Heart right ventricle (tissue), 16 donors: ENCODE measurements at regions not wholly inside any gene's neighbourhood (a gene's known extent, or its start where the extent isn't known, plus 50 kb on each side); places are given as distances from the start of the nearest gene placed in this dataset.

ENCODE experiments used
- ATAC-seq, 8 donors: fragments of 200-7000 bp; cut with Tn5 transposase; one replicate each; pipeline ENCODE4 v1.9.1; 2020; ENCODE audit warnings: mild to moderate bottlenecking in 8 of 8, moderate library complexity in 8 of 8, moderate number of reproducible peaks in 1 of 8
- DNase-seq, 2 donors: peaks; one replicate each; pipeline ENCODE4 v3.0.0-alpha.2; 2020
- H3K27ac ChIP-seq, 10 donors: fragments of 200-600 bp; sonication (generic) in 2 of 10; one replicate each; pipeline versions ENCODE4 v1.5.0 to v1.8.0; 2020 to 2022; ENCODE audit warnings: mild to moderate bottlenecking in 3 of 10
- H3K27me3 ChIP-seq, 7 donors: fragments of 200-600 bp; one replicate each; pipeline ENCODE4 v1.8.0; 2021 to 2022; ENCODE audit warnings: mild to moderate bottlenecking in 2 of 7
- H3K36me3 ChIP-seq, 9 donors: fragments of 200-600 bp; sonication (generic) in 1 of 9; one replicate each; pipeline versions ENCODE4 v1.5.0 to v1.8.0; 2020 to 2022; ENCODE audit warnings: mild to moderate bottlenecking in 2 of 9
- H3K4me1 ChIP-seq, 9 donors: fragments of 200-600 bp; sonication (generic) in 1 of 9; one replicate each; pipeline versions ENCODE4 v1.5.0 to v1.8.0; 2020 to 2022; ENCODE audit warnings: mild to moderate bottlenecking in 4 of 9
- H3K4me3 ChIP-seq, 10 donors: fragments of 200-600 bp; sonication (generic) in 2 of 10; one replicate each; pipeline versions ENCODE4 v1.5.0 to v1.8.0; 2020 to 2022; ENCODE audit warnings: mild to moderate bottlenecking in 7 of 10, moderate library complexity in 2 of 10
- H3K9me3 ChIP-seq, 11 donors: fragments of 200-600 bp in 10 of 11; sonication (generic) in 2 of 11; one replicate each; pipeline versions ENCODE4 v1.5.0 to v1.8.0; 2013 to 2022; ENCODE audit warnings: mild to moderate bottlenecking in 2 of 11, control low read depth in 1 of 11, moderate library complexity in 1 of 11
- WGBS, 2 donors: extraction: QIAGEN DNeasy Blood & Tissue Kit; methylation state at CpG; one replicate each; pipeline ENCODE4 v1.1.7; 2013; ENCODE audit warnings: inconsistent platforms in 1 of 2; 5-methylcytosine and 5-hydroxymethylcytosine counted together
- intact Hi-C, 10 donors: fragments of 100-400 bp; cut with DNase I; formaldehyde crosslinking; loops; one replicate each; pipeline versions ENCODE4 v1.11.1 to v1.14.2; 2022
- TF ChIP-seq, protein P1 (sequence below), 9 donors: fragments of 200-600 bp; sonication (generic) in 2 of 9; IDR thresholded peaks; one replicate each; pipeline versions ENCODE4 v1.5.0 to v1.8.0; 2021 to 2022; ENCODE audit warnings: antibody characterized with exemption in 9 of 9, mild to moderate bottlenecking in 5 of 9, moderate library complexity in 1 of 9
- donor health status: Arrhythmogenic right ventricular cardiomyopathy.
- donor health status: ischemic (EF 13 %, LVEDD 7.1; RV severe dilation, severe dysfunction).
- donor health status: healthy with polysubstance abuse.
- donor health status: DM: no; HTN: yes; CAD: no.
- donor health status: DM: no; HTN: no; CAD: no.
- donor health status: ischemic (EF 25% LVEDD 6.9; RV normal size, moderate dysfunction).
- donor health status: ischemic (EF 25% LVEDD 5.7; RV mildly dilated, moderate dysfunction).
- donor health status: healthy.
- donor health status: DM: yes; HTN: yes; CAD: no.
- donor health status: Ischemic cardiomyopathy.
- donor health status: ischemic (EF 35%, LVEDD 5.7; RV mildly dilated, moderate dysfunction).
- donor health status: nonischemic (EF 11% LVEDD 7.7; RV severe dilation, severe dysfunction).
- donor health status: DM: yes; HTN: yes; CAD: no.
- donor health status: PGD.
- donor health status: ischemic (EF 29% LVEDD 5.4; RV normal size, mild dysfunction).
- donor health status: nonischemic (EF 23%, LVEDD 6.1; RV moderate dilation, normal function).

DNA sequence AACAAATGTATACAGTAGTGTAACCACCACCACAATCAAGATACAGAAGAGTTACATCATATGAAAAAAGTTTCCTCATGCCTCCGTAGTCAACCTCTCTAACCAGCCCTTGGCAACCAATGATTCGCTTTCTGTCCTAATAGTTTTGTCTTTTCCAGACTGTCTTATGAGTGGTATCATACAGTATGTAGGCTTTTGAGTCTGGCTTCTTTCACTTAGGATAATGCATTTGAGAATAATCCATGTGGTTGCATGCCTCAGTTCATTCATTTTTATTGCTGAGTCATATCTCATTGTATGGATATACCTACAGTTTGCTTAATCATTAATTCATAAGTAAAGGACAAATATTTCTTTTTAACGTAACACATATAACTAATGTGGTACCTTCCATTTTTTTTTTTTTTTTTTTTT is 86.4 kb upstream of the RIPOR2 start:
- H3K27ac ChIP-seq: no peak overlapping the region
- H3K4me3 ChIP-seq: no peak overlapping the region
- no peak for DNase-seq
- TF ChIP-seq, protein P1, sequence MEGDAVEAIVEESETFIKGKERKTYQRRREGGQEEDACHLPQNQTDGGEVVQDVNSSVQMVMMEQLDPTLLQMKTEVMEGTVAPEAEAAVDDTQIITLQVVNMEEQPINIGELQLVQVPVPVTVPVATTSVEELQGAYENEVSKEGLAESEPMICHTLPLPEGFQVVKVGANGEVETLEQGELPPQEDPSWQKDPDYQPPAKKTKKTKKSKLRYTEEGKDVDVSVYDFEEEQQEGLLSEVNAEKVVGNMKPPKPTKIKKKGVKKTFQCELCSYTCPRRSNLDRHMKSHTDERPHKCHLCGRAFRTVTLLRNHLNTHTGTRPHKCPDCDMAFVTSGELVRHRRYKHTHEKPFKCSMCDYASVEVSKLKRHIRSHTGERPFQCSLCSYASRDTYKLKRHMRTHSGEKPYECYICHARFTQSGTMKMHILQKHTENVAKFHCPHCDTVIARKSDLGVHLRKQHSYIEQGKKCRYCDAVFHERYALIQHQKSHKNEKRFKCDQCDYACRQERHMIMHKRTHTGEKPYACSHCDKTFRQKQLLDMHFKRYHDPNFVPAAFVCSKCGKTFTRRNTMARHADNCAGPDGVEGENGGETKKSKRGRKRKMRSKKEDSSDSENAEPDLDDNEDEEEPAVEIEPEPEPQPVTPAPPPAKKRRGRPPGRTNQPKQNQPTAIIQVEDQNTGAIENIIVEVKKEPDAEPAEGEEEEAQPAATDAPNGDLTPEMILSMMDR (IDR thresholded peaks at IDR 0.05): no peak
- H3K36me3 ChIP-seq: no peaks in the 10 kb centered on the region
- ATAC-seq: no peak
- 88 to 89% methylated on average over 3 of the region's 3 CpGs for WGBS, 2 donors
- no peaks in the 10 kb centered on the region for H3K9me3 ChIP-seq
- peaks cover 0 to 16% (median 0%) of the 10 kb centered on the region in 9 donors for H3K4me1 ChIP-seq
- intact Hi-C loops: no loop called here
- peaks cover 0 to 8% (median 0%) of the 10 kb centered on the region in 7 donors for H3K27me3 ChIP-seq

DNA sequence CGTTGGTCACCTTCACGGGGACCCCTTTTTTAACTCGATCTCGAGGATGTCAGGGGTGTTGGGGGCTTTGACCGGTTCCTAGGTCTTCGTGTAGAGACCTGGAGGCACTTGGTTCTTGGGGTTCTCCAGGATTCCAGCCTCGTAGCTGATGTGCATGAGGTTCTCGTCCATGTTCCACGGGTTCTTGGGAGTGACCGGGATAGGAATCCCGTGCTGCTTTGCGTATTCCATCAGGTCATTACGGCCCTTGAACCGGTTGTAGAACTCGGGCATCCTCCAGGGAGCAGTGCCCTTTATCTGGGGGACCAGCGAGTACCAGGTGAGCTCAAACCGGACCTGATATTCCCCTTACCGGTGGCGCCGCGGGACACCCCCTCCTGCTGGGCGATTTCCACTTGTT is 88.0 kb upstream of the RIPOR2 start:
- H3K27ac ChIP-seq: no peak overlapping the region
- H3K4me1 ChIP-seq: peaks cover 0 to 8% (median 0%) of the 10 kb centered on the region in 9 donors
- H3K36me3 ChIP-seq: no peaks in the 10 kb centered on the region
- DNase-seq: no peak
- TF ChIP-seq, protein P1 (IDR thresholded peaks at IDR 0.05): no peak
- no peak for ATAC-seq
- no peak overlapping the region for H3K4me3 ChIP-seq
- WGBS, 2 donors: 95 to 96% methylated on average over 22 of the region's 22 CpGs
- H3K27me3 ChIP-seq: peaks cover 0 to 6% (median 0%) of the 10 kb centered on the region in 7 donors
- H3K9me3 ChIP-seq: no peaks in the 10 kb centered on the region
- intact Hi-C loops: no loop called here

DNA sequence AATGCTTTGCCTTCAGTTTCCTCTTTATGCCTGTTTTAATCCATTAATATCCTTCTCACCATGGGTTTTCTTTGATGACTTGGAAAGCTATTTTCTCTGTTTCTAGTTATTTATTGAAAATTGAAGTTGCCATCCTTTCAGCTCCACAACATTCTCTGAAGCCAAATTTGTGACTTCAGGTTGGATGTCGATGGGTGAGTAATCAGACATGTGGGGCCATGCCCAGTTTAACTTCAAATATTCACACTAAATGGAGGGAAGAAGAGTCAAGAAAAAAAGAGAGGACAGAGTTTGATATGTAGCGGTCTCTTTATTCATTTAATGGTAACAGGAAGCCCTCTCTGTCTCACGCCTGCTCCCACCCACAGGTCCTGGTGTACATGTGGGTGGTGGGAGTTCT is 89.1 kb upstream of the RIPOR2 start:
- Histone ChIP-seq H3K4me1 (peaks cover 0 to 8% (median 0%) of the 10 kb centered on the region in 9 donors), H3K36me3 (no peaks in the 10 kb centered on the region), H3K27ac (no peak overlapping the region), H3K27me3 (no peaks in the 10 kb centered on the region), H3K4me3 (no peak overlapping the region), H3K9me3 (no peaks in the 10 kb centered on the region)
- ATAC-seq (no peak), DNase-seq (no peak)
- 60 to 80% methylated on average over 3 of the region's 3 CpGs for WGBS, 2 donors
- intact Hi-C loops: no loop called here
- TF ChIP-seq, protein P1 (IDR thresholded peaks at IDR 0.05): no peak

DNA sequence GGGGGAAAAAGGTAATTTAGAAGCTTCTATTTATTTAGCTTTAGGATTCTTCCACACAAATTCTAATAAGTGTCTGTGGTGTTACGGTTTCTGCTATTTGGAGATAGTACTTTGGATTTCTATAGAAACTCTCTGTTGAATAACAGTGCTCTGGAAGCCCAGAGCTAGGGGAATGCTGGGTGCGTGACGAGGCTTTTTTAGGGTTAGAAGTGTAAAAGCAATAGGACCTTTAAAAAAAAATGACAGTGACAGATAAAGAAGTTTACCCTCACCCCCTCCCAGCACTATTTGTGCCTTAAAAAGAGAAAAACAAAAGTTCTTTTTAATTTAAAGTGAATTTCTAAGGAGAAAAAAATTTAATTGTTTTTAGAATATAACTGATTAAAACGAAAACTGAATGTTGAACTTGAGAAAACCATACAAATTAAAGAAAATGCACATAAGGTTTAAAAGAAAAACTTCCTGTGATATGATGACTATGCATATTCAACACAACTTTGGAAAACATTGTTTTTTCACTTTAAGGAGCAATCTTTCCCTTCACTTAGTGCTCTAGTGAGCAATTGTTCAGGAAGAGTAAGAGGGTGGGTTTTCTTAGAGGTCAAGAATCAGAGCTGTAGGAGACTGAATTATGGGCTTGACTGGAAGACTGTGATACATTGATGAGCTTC is 89.6 kb upstream of the RIPOR2 start:
- intact Hi-C loops: no loop called here
- Histone ChIP-seq H3K4me3 (no peak overlapping the region), H3K36me3 (no peaks in the 10 kb centered on the region), H3K9me3 (no peaks in the 10 kb centered on the region), H3K27ac (no peak overlapping the region), H3K27me3 (no peaks in the 10 kb centered on the region), H3K4me1 (peaks cover 0 to 8% (median 0%) of the 10 kb centered on the region in 9 donors)
- TF ChIP-seq, protein P1 (IDR thresholded peaks at IDR 0.05): no peak
- WGBS, 2 donors: 63 to 75% methylated on average over 4 of the region's 4 CpGs
- ATAC-seq: no peak
- no peak for DNase-seq
